GM12878 (cell line): ENCODE measurements at regions not wholly inside any gene's neighbourhood (a gene's known extent, or its start where the extent isn't known, plus 50 kb on each side); places are given as distances from the start of the nearest gene placed in this dataset.
A peak's percentile ranks its signal among the peaks of the same experiment; 100 is the strongest.

Experiments used
- ATAC-seq: fragments of 200-7000 bp; cut with Tn5 transposase; 3 replicates; pipeline ENCODE4 v1.9.1; 2020; ENCODE audit warnings: mild to moderate bottlenecking, moderate library complexity
- BruUV-seq: library from RNA; stranded (reverse); fragments of 400-500 nt; replicated peaks from 2 replicates; lab custom pipeline; 2021; lab: Mats Ljungman, UMichigan
- CTCF ChIA-PET: fragments of 300-600 bp; sonication (Branson Sonifier 250); formaldehyde crosslinking; extraction: SDS; loops from one replicate; lab custom pipeline; 2021; ENCODE audit warnings: inconsistent platforms; lab: Yijun Ruan, JAX
- POLR2A ChIA-PET: fragments of 350-600 bp; formaldehyde crosslinking; extraction: SDS; loops from one replicate; lab custom pipeline; 2021; ENCODE audit warnings: inconsistent platforms; lab: Charles Lee
- RAD21 ChIA-PET: fragments of 300-600 bp; sonication (Branson Sonifier 250); formaldehyde crosslinking; loops from one replicate; lab custom pipeline; 2023; ENCODE audit warnings: antibody characterized with exemption; ENCODE audit not compliant: unreplicated experiment; lab: Charles Lee
- SMC1A ChIA-PET: fragments of 300-600 bp; sonication (Branson Sonifier 250); formaldehyde crosslinking; loops from one replicate; lab custom pipeline; 2023; ENCODE audit not compliant: unreplicated experiment, uncharacterized antibody; lab: Charles Lee
- DNase-seq: peaks from one replicate; pipeline ENCODE4 v3.0.0-alpha.2; 2011; ENCODE audit warnings: low read depth, low spot score
- FAIRE-seq: peaks from 3 replicates; lab custom pipeline; 2011; peaks lifted over from hg19 to GRCh38; lab: Jason Lieb, UNC
- H2AFZ ChIP-seq: 2 replicates; pipeline ENCODE4 v1.6.0; 2011; ENCODE audit warnings: low read depth, low read length, control low read depth; ENCODE audit not compliant: control insufficient read depth
- H3K27ac ChIP-seq: 2 replicates; pipeline ENCODE4 v1.5.1; 2011; ENCODE audit warnings: control low read depth; ENCODE audit not compliant: control insufficient read depth, insufficient read depth
- H3K27me3 ChIP-seq, 2 experiments: replicated peaks in 1 of 2; 2 replicates each; pipeline versions ENCODE4 v1.6.0 to v1.6.1; 2011; ENCODE audit warnings: low read length in 1 of 2; ENCODE audit not compliant: control insufficient read depth in 2 of 2, insufficient read depth in 2 of 2
- H3K36me3 ChIP-seq, 2 experiments: 2 replicates each; pipeline ENCODE4 v1.5.1; 2011; ENCODE audit warnings: low read length in 1 of 2; ENCODE audit not compliant: control insufficient read depth in 2 of 2, insufficient read depth in 2 of 2
- H3K4me1 ChIP-seq: 2 replicates; pipeline ENCODE4 v1.6.1; 2011; ENCODE audit warnings: mild to moderate bottlenecking, low read length, moderate library complexity, mixed read lengths; ENCODE audit not compliant: control insufficient read depth, insufficient read depth
- H3K4me2 ChIP-seq: 2 replicates; pipeline ENCODE4 v1.6.0; 2011; ENCODE audit warnings: control low read depth; ENCODE audit not compliant: control insufficient read depth, insufficient read depth
- H3K4me3 ChIP-seq: fragments of 200-600 bp; sonication (generic); 2 replicates; pipeline ENCODE4 v1.5.1; 2016
- H3K79me2 ChIP-seq: 2 replicates; pipeline ENCODE4 v1.6.0; 2011; ENCODE audit warnings: low read length; ENCODE audit not compliant: control insufficient read depth, insufficient read depth
- H3K9ac ChIP-seq: 2 replicates; pipeline ENCODE4 v1.8.0; 2011; ENCODE audit warnings: low read length, control low read depth, mixed read lengths; ENCODE audit not compliant: control insufficient read depth, insufficient read depth
- H3K9me3 ChIP-seq: replicated peaks from 3 replicates; pipeline ENCODE4 v1.5.1; 2011; ENCODE audit warnings: mild to moderate bottlenecking, low read length; ENCODE audit not compliant: control insufficient read depth, insufficient read depth
- H4K20me1 ChIP-seq: 2 replicates; pipeline ENCODE4 v1.6.0; 2011; ENCODE audit not compliant: control insufficient read depth, insufficient read depth
- ATF7 ChIP-seq: fragments of 450-650 bp; IDR thresholded peaks from 2 replicates; pipeline ENCODE4 v1.6.1; 2016; ENCODE audit warnings: low read depth, mild to moderate bottlenecking
- BCL11A ChIP-seq: IDR thresholded peaks from 2 replicates; pipeline ENCODE4 v1.6.1; 2011; ENCODE audit warnings: low read depth, low read length
- BHLHE40 ChIP-seq, 2 experiments: fragments of 450-650 bp in 1 of 2; IDR thresholded peaks; 2 replicates each; pipeline ENCODE4 v1.6.1; 2011 to 2017; ENCODE audit warnings: low read depth in 2 of 2, borderline replicate concordance in 1 of 2, improper control_type of control experiment in 1 of 2, low read length in 1 of 2, mild to moderate bottlenecking in 1 of 2
- CREB1 ChIP-seq: IDR thresholded peaks from 2 replicates; pipeline ENCODE4 v1.6.1; 2012; ENCODE audit warnings: low read depth, mild to moderate bottlenecking, inconsistent platforms
- CREM ChIP-seq: IDR thresholded peaks from 2 replicates; pipeline ENCODE4 v1.6.1; 2014; ENCODE audit warnings: antibody characterized with exemption, low read depth
- EED ChIP-seq: sonication (generic); IDR thresholded peaks from 2 replicates; pipeline ENCODE4 v1.6.1; 2016; ENCODE audit warnings: antibody characterized with exemption, low read depth
- EP300 ChIP-seq, 2 experiments: fragments of 150-350 bp in 1 of 2; IDR thresholded peaks; 2 replicates each; pipeline ENCODE4 v1.6.1; 2011 to 2012; ENCODE audit warnings: low read depth in 2 of 2, low read length in 2 of 2, borderline replicate concordance in 1 of 2, improper control_type of control experiment in 1 of 2, inconsistent platforms in 1 of 2; ENCODE audit not compliant: control insufficient read depth in 1 of 2
- FOXM1 ChIP-seq: IDR thresholded peaks from 2 replicates; pipeline ENCODE4 v1.6.1; 2012; ENCODE audit warnings: low read depth, mild to moderate bottlenecking, inconsistent platforms, low read length, moderate library complexity
- JUNB ChIP-seq: IDR thresholded peaks from 2 replicates; pipeline ENCODE4 v1.6.1; 2016; ENCODE audit warnings: antibody characterized with exemption, mild to moderate bottlenecking
- NFIC ChIP-seq: IDR thresholded peaks from 2 replicates; pipeline ENCODE4 v1.6.1; 2012; ENCODE audit warnings: low read depth, mild to moderate bottlenecking, inconsistent platforms, low read length, moderate library complexity
- PML ChIP-seq: IDR thresholded peaks from 2 replicates; pipeline ENCODE4 v1.6.1; 2012; ENCODE audit warnings: low read length, inconsistent platforms
- RAD51 ChIP-seq: fragments of 450-650 bp; IDR thresholded peaks from 2 replicates; pipeline ENCODE4 v1.6.1; 2016; ENCODE audit warnings: moderate library complexity, mild to moderate bottlenecking, inconsistent platforms
- RUNX3 ChIP-seq: IDR thresholded peaks from 2 replicates; pipeline ENCODE4 v1.6.1; 2012; ENCODE audit warnings: low read length, inconsistent platforms
- SMARCA5 ChIP-seq: fragments of 450-650 bp; IDR thresholded peaks from 2 replicates; pipeline ENCODE4 v1.6.1; 2017; ENCODE audit warnings: mild to moderate bottlenecking
- SREBF1 ChIP-seq: IDR thresholded peaks from 2 replicates; pipeline ENCODE4 v1.6.1; 2012; ENCODE audit warnings: mild to moderate bottlenecking, low read length
- TAF1 ChIP-seq: IDR thresholded peaks from 2 replicates; pipeline ENCODE4 v1.6.1; 2011; ENCODE audit warnings: mild to moderate bottlenecking, low read depth, low read length, borderline replicate concordance
- TCF12 ChIP-seq: IDR thresholded peaks from 2 replicates; pipeline ENCODE4 v1.6.1; 2011; ENCODE audit warnings: low read depth, mild to moderate bottlenecking, low read length
- YY1 ChIP-seq: IDR thresholded peaks from 2 replicates; pipeline ENCODE4 v1.6.1; 2011; ENCODE audit warnings: low read depth, mild to moderate bottlenecking, low read length
- WGBS: methylation state at CpG from one replicate; pipeline ENCODE4 v1.1.6; 2016; ENCODE audit warnings: low lambda C conversion rate; ENCODE audit not compliant: insufficient replicate concordance, insufficient coverage; ENCODE audit errors: missing lambda C conversion rate; 5-methylcytosine and 5-hydroxymethylcytosine counted together
- in situ Hi-C: fragments of 300-500 bp; cut with MboI; formaldehyde crosslinking; loops from 9 replicates; pipeline ENCODE4 v1.14.3; 2018; ENCODE audit warnings: mixed read lengths
- intact Hi-C: fragments of 100-400 bp; cut with micrococcal nuclease; formaldehyde crosslinking; loops from one replicate; pipeline ENCODE4 v1.14.2; 2022; ENCODE audit not compliant: unreplicated experiment
- TF ChIP-seq, protein P1 (sequence below): IDR thresholded peaks from 2 replicates; pipeline ENCODE4 v1.6.1; 2011; ENCODE audit warnings: low read depth, low read length, improper control_type of control experiment, borderline replicate concordance
- TF ChIP-seq, protein P2 (sequence below): IDR thresholded peaks from 2 replicates; pipeline ENCODE4 v1.6.1; 2012; ENCODE audit warnings: low read length, inconsistent platforms
- TF ChIP-seq, protein P3 (sequence below): IDR thresholded peaks from 2 replicates; pipeline ENCODE4 v1.6.1; 2011; ENCODE audit warnings: mild to moderate bottlenecking, low read depth, low read length, moderate library complexity; ENCODE audit not compliant: insufficient replicate concordance

DNA sequence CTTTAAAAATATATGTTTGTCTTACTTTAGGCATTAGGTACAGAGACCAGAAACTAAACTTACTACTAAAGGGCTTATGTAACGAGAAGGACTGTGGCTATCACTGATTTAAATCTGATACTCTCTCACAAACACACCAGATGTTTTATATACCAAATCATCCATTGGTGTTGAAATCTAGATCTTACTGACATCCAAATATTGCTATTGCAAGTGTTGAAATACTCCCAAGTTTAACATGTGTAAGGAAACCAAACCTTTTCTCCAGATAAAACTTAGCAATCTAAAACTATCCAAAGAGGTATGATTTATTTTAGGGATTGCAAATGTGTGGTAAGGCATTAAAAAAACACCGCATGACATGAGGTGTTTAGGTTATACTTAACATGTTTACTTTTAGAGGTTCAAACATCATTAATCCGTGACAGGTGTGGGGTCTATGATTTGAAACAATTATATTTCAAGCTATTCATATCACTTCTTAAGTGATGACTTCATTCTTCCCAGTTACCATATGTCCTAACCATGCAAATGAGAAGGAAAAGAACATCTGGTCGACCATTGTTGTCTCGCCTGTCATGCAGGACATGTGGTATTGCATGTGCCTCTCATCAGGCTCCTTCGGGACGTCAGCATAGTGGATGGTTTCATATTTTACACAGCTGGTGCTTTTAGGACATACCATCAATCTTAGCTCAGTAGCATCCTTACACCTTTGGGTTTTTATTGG lies 168.3 kb upstream of the SPACA1 start:
- H3K4me2 ChIP-seq: no peak overlapping the region
- H3K36me3 ChIP-seq: no peaks in the 10 kb centered on the region
- no peaks in the 10 kb centered on the region for H4K20me1 ChIP-seq
- H3K9me3 ChIP-seq: peaks cover 4% of the 10 kb centered on the region; the same call in 2 of the 3 replicates
- H2AFZ ChIP-seq: peak overlapping the region; percentile 41
- H3K4me1 ChIP-seq: no peaks in the 10 kb centered on the region
- H3K4me3 ChIP-seq: no peak overlapping the region
- 25% methylated on average over 7 of the region's 7 CpGs for WGBS
- in situ Hi-C loops (no loop called here), intact Hi-C loops (no loop called here)
- H3K27me3 ChIP-seq: no peaks in the 10 kb centered on the region
- CTCF ChIA-PET: interaction anchor here (0.7 to 1.2 kb wide), 2 partner anchors 8 to 11 kb away, joined by 3 to 4 read pairs; no protein-coding TSS in a partner anchor
- H3K27ac ChIP-seq: no peak overlapping the region
- POLR2A ChIA-PET: no interaction called here
- no peaks in the 10 kb centered on the region for H3K79me2 ChIP-seq
- DNase-seq (no peak), FAIRE-seq (peak; percentile 86), ATAC-seq (peak; percentile 80)
- no peak overlapping the region for H3K9ac ChIP-seq
- RAD21 ChIA-PET: no interaction called here
- TF ChIP-seq RUNX3 (peak; percentile 75), TCF12 (peak; percentile 64; the same call in 1 of the 2 replicates), EED (peak; percentile 57), JUNB (peak; percentile 44; the same call in 1 of the 2 replicates), RAD51 (no peak), CREM (peak; percentile 72), SMARCA5 (no peak), ATF7 (peak; percentile 56; the same call in 1 of the 2 replicates), BCL11A (0 out of 2 replicates have a peak, but pooled peaks have one; percentile 33), SREBF1 (no peak), BHLHE40 (IDR thresholded peaks at IDR 0.05; ENCODE audit: borderline replicate concordance in 1 of 2, low read depth in 2 of 2, low read length in 1 of 2) (peak; percentile 66 to 68; a peak in 3 of 4 replicates), PML (no peak), CREB1 (peak; percentile 44; the same call in 1 of the 2 replicates), TAF1 (no peak), FOXM1 (peak; percentile 85; the same call in 1 of the 2 replicates), YY1 (0 out of 2 replicates have a peak, but pooled peaks have one; percentile 23), NFIC (peak; percentile 78), EP300 (IDR thresholded peaks at IDR 0.05; ENCODE audit: borderline replicate concordance in 1 of 2, control insufficient read depth in 1 of 2, low read depth in 2 of 2, low read length in 2 of 2) (peak; percentile 30 to 70; a peak in 3 of 4 replicates)
- TF ChIP-seq, protein P1, sequence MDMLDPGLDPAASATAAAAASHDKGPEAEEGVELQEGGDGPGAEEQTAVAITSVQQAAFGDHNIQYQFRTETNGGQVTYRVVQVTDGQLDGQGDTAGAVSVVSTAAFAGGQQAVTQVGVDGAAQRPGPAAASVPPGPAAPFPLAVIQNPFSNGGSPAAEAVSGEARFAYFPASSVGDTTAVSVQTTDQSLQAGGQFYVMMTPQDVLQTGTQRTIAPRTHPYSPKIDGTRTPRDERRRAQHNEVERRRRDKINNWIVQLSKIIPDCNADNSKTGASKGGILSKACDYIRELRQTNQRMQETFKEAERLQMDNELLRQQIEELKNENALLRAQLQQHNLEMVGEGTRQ: no peak
- TF ChIP-seq, protein P2, sequence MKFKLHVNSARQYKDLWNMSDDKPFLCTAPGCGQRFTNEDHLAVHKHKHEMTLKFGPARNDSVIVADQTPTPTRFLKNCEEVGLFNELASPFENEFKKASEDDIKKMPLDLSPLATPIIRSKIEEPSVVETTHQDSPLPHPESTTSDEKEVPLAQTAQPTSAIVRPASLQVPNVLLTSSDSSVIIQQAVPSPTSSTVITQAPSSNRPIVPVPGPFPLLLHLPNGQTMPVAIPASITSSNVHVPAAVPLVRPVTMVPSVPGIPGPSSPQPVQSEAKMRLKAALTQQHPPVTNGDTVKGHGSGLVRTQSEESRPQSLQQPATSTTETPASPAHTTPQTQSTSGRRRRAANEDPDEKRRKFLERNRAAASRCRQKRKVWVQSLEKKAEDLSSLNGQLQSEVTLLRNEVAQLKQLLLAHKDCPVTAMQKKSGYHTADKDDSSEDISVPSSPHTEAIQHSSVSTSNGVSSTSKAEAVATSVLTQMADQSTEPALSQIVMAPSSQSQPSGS: peak; percentile 59; the same call in 1 of the 2 replicates
- TF ChIP-seq, protein P3, sequence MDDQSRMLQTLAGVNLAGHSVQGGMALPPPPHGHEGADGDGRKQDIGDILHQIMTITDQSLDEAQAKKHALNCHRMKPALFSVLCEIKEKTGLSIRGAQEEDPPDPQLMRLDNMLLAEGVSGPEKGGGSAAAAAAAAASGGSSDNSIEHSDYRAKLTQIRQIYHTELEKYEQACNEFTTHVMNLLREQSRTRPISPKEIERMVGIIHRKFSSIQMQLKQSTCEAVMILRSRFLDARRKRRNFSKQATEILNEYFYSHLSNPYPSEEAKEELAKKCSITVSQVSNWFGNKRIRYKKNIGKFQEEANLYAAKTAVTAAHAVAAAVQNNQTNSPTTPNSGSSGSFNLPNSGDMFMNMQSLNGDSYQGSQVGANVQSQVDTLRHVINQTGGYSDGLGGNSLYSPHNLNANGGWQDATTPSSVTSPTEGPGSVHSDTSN: peak; percentile 12
- no TSS peak for BruUV-seq
- SMC1A ChIA-PET: interaction anchor here (0.7 to 2.2 kb wide), 7 partner anchors 8 to 47 kb away, joined by 3 to 10 read pairs (median 4); no protein-coding TSS in a partner anchor
